Adipocyte (in vitro differentiated cells): ENCODE measurements at regions not wholly inside any gene's neighbourhood (a gene's known extent, or its start where the extent isn't known, plus 50 kb on each side); places are given as distances from the start of the nearest gene placed in this dataset.
A peak's percentile ranks its signal among the peaks of the same experiment; 100 is the strongest.

Experiments used
- DNase-seq: peaks from one replicate; pipeline ENCODE4 v3.0.0-alpha.2; 2015; ENCODE audit warnings: low read depth
- H3K27me3 ChIP-seq: replicated peaks from 2 replicates; pipeline ENCODE4 v1.7.0; 2013; ENCODE audit warnings: mild to moderate bottlenecking, low read length, moderate library complexity; ENCODE audit not compliant: control insufficient read depth, insufficient read depth
- H3K36me3 ChIP-seq: 2 replicates; pipeline ENCODE4 v1.7.0; 2013; ENCODE audit warnings: low read length, mild to moderate bottlenecking, moderate library complexity; ENCODE audit not compliant: control insufficient read depth, insufficient read depth, severe bottlenecking
- H3K4me1 ChIP-seq: 2 replicates; pipeline ENCODE4 v1.7.0; 2013; ENCODE audit warnings: mild to moderate bottlenecking, low read length, moderate library complexity; ENCODE audit not compliant: control insufficient read depth, insufficient read depth
- H3K4me3 ChIP-seq: 2 replicates; pipeline ENCODE4 v1.7.0; 2013; ENCODE audit warnings: mild to moderate bottlenecking, low read length, moderate library complexity
- H3K9ac ChIP-seq: 2 replicates; pipeline ENCODE4 v1.7.0; 2013; ENCODE audit warnings: mild to moderate bottlenecking, low read length, moderate library complexity
- H3K9me3 ChIP-seq: 2 replicates; pipeline ENCODE4 v1.7.0; 2013; ENCODE audit warnings: mild to moderate bottlenecking, low read length, moderate library complexity; ENCODE audit not compliant: control insufficient read depth

DNA sequence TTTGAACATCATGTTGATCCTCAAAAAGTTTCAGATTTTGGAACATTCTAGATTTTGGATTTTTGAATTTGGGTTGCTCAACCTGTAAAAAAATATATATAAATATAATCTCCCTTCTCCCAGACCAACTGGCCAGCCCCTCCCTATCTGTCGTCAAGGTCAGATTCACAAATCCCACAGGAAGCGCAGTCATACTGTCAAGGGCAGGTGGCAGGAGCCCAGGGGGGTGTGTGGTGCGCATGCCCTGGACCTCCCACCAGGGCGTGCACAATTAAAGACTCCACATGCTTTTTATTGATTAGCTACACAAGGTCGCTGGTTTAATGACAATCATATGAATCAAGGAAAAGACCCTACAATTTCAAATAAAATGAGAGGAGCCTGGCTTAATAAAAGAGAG lies 77.0 kb upstream of the EEPD1 start:
- no peak for DNase-seq
- H3K9me3 ChIP-seq, result peaks cover 3% of the 10 kb centered on the region
- peaks cover 31% of the 10 kb centered on the region for H3K4me1 ChIP-seq
- H3K27me3 ChIP-seq, result peaks cover 9% of the 10 kb centered on the region
- H3K9ac ChIP-seq, result peak overlapping the region; percentile 25
- H3K36me3 ChIP-seq, result no peaks in the 10 kb centered on the region
- H3K4me3 ChIP-seq, result no peak overlapping the region

DNA sequence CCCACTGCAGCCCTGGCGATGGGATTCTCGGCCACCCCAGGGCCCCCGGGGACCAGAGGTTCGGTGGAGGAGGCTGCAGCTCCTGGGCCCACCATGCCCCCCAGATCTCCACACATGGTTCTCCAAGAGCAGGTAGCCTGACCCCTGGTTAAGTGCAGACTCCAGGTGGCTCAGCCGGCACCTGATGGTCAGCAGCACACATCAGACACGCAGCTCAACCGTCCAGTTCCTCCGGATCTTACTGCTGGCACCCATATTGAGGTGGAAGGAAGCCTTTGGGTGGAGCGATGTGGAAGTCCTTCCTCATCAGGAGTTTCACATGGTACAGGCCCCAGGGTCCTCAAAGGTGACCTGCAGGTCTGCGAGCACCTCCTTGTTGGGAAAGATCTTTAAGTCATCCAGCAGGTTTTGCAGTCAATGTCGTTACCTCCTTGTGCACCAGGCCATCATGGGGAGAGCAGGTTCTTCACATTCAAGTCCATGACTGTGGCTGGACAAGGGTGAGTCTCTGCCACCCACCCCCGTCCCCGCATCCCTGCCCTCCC lies 74.2 kb upstream of the EEPD1 start:
- no peak overlapping the region for H3K9ac ChIP-seq
- H3K36me3 ChIP-seq, result no peaks in the 10 kb centered on the region
- no peak overlapping the region for H3K4me3 ChIP-seq
- no peak for DNase-seq
- no peaks in the 10 kb centered on the region for H3K9me3 ChIP-seq
- peaks cover 22% of the 10 kb centered on the region for H3K27me3 ChIP-seq
- H3K4me1 ChIP-seq, result peaks cover 5% of the 10 kb centered on the region

DNA sequence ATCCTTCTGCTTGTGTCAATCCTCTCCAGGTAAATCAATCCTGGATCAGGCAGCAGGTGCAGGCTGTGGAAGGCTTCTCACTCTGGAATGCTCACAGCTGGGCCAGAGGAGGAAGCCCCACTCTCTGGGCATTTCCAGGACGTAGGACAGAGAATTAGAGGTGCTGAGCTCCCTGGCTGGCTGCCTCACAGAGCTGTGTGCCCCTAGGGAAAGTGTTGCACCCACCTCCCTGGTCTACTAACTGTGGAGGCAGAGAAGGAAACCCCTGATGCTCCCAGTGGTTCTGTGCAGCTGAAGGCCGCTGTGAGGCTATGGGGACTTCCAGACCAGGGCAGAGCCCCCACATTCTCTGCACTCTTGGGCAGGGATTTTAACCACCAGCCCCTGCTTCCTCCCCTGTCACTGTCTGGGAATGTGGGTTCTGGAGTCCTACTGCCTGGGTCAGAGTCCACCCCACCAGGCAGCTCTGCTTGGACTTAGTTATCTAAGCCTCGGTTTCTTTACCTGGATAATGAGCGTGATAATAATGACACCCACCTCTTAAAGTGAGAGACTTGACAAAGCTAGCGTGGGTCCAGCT lies 73.5 kb upstream of the EEPD1 start:
- Histone ChIP-seq H3K4me1 (peaks cover 5% of the 10 kb centered on the region), H3K9me3 (no peaks in the 10 kb centered on the region), H3K36me3 (no peaks in the 10 kb centered on the region), H3K4me3 (no peak overlapping the region), H3K9ac (no peak overlapping the region), H3K27me3 (peaks cover 26% of the 10 kb centered on the region)
- DNase-seq, result no peak

DNA sequence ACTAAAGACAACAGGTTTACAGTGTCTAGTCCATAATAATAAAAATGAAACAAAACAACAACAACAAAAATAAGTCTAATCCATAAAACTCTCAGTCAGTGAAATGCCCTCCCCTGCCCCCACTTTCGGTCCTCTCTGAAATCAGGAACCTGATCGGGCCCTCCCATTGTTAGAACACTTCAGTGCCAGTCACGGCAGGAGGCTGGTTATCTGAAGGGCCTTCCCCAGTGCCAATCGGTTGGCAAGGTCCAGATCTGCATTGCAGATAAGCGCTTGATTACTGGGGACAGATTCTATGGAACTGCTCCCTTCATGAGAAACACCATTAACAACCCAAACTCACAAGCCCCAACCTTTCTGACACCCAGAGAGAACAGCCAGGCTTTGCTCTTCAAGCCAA lies 72.2 kb upstream of the EEPD1 start:
- Histone ChIP-seq H3K36me3 (no peaks in the 10 kb centered on the region), H3K9ac (no peak overlapping the region), H3K4me3 (no peak overlapping the region), H3K9me3 (no peaks in the 10 kb centered on the region), H3K27me3 (peaks cover 33% of the 10 kb centered on the region), H3K4me1 (peaks cover under 1% of the 10 kb centered on the region)
- no peak for DNase-seq

DNA sequence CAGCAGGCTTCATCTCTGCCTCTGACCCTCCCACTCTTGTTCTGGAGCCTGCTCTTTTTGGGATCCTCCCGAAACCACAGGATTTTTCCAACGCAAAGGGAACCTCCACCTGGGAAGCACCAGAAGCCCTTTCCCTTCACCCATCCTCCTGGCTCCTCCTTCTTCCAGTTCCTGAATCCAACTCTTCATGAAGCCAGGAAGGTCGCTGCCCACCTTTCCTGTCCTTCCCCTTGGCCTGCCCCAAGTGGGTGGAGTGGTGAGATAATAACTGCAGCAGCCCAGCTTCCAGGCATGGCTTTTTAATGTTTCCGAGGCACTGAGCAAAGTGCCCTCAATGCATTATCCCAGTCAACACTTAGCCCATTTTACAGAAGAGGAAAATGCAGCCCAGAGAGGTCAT lies 70.8 kb upstream of the EEPD1 start:
- H3K27me3 ChIP-seq, result peaks cover 39% of the 10 kb centered on the region
- no peaks in the 10 kb centered on the region for H3K4me1 ChIP-seq
- H3K9ac ChIP-seq, result no peak overlapping the region
- no peaks in the 10 kb centered on the region for H3K9me3 ChIP-seq
- H3K36me3 ChIP-seq, result no peaks in the 10 kb centered on the region
- no peak overlapping the region for H3K4me3 ChIP-seq
- no peak for DNase-seq

DNA sequence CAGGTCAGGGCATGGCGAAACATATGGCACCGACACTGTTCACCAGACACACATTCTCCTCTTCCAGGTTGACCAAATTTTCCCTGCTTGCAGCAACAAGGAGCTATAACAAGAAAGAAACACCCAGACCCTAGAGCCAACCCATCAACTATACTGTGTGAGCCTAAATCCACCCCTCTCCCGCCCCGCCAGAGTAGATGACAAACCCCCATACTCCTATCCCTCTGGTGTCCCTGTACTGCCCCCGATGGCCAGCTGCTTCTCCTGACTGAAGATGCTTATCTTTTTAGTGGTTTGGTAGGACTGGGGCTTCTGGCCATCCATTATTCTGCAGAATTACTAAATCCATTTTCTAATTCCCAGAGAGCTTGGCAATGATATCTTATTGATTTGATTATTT lies 70.1 kb upstream of the EEPD1 start:
- Histone ChIP-seq H3K9ac (no peak overlapping the region), H3K9me3 (no peaks in the 10 kb centered on the region), H3K4me1 (no peaks in the 10 kb centered on the region), H3K27me3 (peaks cover 39% of the 10 kb centered on the region), H3K36me3 (no peaks in the 10 kb centered on the region), H3K4me3 (no peak overlapping the region)
- no peak for DNase-seq

DNA sequence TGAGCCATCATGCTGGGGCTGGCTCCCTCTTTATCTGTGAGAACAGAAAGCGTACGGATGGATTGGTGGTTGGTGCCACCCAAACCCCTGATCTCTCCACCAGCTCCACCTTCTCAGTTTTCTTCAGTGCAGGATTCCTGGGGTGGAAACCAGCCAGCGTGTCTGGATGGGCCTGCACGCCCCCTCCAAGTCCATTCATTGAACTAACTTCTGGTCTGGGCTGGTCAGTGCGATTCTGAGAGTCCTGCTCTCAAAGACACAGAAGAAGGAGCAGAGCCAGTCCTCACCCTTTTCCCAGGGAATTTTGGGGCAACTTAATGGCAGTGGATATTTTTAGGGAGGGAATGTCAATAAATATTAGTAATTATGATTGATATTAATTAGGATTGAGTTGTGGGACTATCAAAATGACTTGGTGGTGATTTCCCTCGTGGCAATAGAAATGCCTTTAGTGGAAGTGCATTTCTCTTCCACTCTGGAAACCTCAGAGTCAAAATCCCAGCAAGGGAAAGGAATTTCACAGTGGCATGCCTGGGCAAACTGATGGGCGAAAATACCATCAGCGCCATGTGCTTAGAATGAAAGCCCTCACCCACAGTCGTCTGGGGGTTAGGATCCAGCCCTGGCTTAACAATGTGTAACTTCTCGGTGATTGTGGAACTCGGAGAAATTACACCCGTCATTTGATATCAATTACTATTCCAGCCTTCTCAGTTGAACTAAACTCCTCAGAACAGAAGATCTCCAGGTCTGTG lies 69.3 kb upstream of the EEPD1 start:
- no peaks in the 10 kb centered on the region for H3K4me1 ChIP-seq
- H3K36me3 ChIP-seq, result no peaks in the 10 kb centered on the region
- no peaks in the 10 kb centered on the region for H3K9me3 ChIP-seq
- H3K27me3 ChIP-seq, result peaks cover 39% of the 10 kb centered on the region
- H3K9ac ChIP-seq, result no peak overlapping the region
- no peak for DNase-seq
- H3K4me3 ChIP-seq, result no peak overlapping the region

DNA sequence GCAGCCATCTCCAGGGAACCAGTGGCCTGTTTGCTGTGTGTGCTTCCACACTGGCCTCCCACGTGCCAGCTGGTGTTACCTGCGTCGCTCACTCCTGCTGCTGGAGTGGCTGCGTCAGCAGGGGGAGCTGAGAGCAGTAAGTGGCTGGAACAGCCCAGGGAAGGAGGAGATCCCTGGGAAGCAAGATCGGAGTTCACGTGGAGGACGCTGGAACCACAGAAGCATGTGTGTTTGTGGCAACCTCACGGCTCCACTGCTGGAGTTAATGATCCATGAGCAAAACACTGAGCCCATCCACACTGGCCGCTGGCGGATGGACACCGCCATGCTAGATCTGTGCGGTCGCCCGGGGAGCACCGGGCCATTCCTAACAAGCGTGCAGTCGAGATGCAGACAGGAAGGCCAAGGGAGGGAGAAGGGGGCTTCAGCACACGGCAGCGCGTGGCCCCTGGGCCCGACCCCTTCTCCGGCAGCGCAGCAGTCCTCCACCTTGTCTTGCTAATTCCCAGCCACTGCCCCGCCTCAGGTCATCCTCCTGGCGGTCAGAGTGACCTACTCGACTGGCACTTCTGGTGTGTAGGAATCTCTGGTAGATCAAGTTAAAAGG lies 68.5 kb upstream of the EEPD1 start:
- H3K9me3 ChIP-seq, result no peaks in the 10 kb centered on the region
- H3K9ac ChIP-seq, result no peak overlapping the region
- no peaks in the 10 kb centered on the region for H3K36me3 ChIP-seq
- H3K4me1 ChIP-seq, result no peaks in the 10 kb centered on the region
- peak; percentile 28 for DNase-seq
- H3K4me3 ChIP-seq, result no peak overlapping the region
- peaks cover 36% of the 10 kb centered on the region for H3K27me3 ChIP-seq

DNA sequence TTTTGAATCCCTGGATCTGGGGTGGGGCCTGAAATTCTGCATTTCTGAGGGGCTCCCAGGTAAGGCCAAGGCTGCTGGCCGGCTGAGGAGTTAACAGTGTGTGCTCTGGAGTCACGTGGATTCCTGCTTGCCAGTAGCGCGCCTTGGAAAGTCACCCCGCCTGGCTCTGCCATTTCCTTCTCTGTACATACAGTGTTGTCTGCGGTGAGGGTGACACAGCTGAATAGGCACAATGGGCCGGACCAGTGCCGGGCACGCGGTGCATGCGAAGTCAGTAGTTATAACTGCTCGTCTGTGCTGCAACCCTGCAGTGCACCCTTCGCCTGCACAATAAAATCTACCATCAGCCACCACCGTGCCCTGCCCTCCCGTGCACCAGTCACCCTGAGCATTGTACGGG lies 68.0 kb upstream of the EEPD1 start:
- Histone ChIP-seq H3K4me1 (no peaks in the 10 kb centered on the region), H3K36me3 (no peaks in the 10 kb centered on the region), H3K9ac (no peak overlapping the region), H3K27me3 (peaks cover 34% of the 10 kb centered on the region), H3K9me3 (no peaks in the 10 kb centered on the region), H3K4me3 (no peak overlapping the region)
- DNase-seq, result no peak

DNA sequence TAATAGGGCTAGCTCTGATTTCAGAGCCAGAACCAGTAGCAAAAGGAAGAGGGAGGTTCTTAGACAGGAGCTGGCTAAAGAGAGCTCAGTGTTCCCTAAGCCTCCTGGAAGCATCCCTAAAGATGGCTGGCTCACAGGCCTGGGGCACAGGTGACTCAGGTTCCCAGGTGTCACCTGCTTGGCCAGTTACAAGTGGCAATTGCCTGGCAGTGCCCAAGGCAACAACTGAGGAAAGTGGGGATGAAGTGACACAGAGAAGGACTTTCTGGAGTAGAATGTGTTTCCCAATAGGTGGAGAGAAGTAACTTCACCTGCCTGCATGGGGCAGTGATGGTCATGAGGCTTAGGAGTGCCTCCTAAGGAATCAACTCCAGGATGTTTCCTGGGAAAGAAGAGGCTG lies 66.5 kb upstream of the EEPD1 start:
- H3K4me1 ChIP-seq, result no peaks in the 10 kb centered on the region
- no peak overlapping the region for H3K9ac ChIP-seq

DNA sequence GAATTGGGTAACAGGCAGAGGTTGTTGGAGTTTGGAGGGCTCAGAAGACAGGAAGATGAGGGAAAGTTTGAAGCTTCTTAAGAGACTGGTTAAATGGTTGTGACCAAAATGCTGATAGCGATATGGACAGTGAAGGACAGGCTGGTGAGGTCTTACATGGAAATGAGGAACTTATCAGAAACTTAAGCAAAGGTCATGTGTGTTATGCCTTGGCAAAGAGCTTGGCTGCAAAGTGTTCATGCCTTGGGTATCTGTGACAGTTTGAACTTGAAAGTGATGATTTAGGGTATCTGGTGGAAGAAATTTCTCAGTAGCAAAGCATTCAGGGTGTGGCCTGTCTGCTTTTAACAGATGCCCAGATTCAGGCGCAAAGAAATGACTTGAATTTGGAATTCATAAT lies 64.5 kb upstream of the EEPD1 start:
- no peak overlapping the region for H3K4me3 ChIP-seq
- no peaks in the 10 kb centered on the region for H3K4me1 ChIP-seq
- H3K36me3 ChIP-seq, result no peaks in the 10 kb centered on the region
- DNase-seq, result no peak
- peaks cover 4% of the 10 kb centered on the region for H3K9me3 ChIP-seq
- no peak overlapping the region for H3K9ac ChIP-seq
- peaks cover 20% of the 10 kb centered on the region for H3K27me3 ChIP-seq

More for the DNA sequence above, 66.5 kb upstream of the EEPD1 start:
- Histone ChIP-seq H3K9me3 (no peaks in the 10 kb centered on the region), H3K36me3 (no peaks in the 10 kb centered on the region), H3K4me3 (no peak overlapping the region), H3K27me3 (peaks cover 30% of the 10 kb centered on the region)
- no peak for DNase-seq
